ENCODE measurements at regions not wholly inside any gene's neighbourhood (a gene's known extent, or its start where the extent isn't known, plus 50 kb on each side); places are given as distances from the start of the nearest gene placed in this dataset.
"Not testable (repeated sequence)": the region's sequence is repeated elsewhere in the genome, so short reads cannot be mapped to it uniquely, and the experiment has no call there.

DNA sequence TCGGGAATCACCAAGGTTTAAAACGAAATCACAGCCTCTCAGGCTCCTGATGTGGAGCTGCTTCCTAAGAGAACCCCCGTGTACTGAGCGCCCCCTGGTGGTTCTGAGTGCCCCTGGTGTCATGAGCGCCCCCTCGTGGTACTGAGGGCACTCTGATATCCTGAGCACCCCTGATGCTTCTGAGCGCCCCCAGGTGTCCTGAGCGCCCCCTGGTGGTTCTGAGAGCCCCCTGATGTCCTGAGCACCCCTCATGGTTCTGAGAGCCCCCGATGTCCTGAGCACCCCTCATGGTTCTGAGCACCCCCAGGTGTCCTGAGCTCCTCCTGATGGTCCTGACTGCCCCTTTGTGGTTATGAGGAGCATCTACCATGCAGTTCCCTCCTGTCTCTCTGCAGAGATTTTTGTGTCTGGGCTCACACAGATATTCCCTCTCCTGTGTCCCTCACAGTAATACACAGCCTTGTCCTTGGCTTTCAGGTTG lies 1092.1 kb downstream of the TMEM121 start:
- DNase-seq, result peak; percentile 93

DNA sequence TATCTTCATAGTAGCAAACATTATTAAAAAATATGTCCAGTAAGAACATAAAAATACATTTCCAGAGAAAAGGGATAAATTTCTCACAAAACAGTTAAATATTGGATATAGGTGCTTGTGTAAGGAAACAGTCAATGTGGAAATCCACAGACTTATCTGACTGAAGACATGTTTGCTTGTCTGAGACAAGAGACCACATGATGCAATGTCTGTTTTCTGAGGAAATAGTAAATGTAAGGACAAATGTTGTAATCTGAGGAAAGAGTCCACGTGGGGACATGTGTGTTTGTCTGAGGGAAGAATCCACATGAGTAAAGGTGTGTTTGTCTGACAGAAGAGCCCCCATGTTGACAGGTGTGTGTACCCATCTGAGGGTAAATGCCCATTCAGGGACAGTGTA lies 1093.2 kb downstream of the TMEM121 start:
- no peak for DNase-seq

DNA sequence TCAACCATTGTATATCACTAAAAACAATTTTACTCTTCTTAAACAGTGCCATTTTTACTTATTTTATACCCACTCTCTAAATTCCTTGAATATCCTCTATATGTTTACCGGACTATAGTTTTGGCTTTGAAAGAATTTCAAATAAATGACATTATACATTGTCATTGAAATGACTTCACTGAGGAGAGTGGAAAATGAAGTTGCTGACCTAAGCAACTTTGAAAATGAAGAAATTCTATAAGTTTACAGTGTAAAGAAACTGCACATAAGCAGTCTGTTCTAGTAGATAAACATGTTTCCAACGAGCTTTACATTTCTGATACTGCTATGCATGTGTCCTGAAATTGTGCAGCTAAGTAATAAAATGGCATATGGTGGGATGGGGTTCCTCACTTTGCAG lies 1094.0 kb downstream of the TMEM121 start:
- DNase-seq, result no peak

DNA sequence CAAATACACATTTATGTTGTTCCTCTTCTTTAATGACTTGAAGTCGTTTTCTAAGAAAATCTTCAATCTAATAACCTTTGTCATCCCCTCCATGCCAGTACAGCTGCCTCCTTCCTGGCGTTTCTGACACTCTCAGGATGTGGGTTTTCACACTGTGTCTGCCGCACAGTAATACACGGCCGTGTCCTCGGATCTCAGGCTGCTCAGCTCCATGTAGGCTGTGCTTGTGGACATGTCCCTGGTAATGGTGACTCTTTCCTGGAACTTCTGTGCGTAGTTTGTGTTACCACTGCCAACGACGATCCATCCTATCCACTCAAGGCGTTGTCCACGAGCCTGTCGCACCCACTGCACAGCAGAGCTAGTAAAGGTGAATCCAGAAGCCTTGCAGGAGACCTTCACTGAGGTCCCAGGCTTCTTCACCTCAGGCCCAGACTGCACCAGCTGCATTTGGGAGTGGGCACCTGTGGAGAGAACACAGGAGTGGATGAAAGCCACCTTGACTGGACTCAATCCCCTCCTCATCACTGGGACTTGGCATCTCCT lies 1095.9 kb downstream of the TMEM121 start:
- no peak for DNase-seq

DNA sequence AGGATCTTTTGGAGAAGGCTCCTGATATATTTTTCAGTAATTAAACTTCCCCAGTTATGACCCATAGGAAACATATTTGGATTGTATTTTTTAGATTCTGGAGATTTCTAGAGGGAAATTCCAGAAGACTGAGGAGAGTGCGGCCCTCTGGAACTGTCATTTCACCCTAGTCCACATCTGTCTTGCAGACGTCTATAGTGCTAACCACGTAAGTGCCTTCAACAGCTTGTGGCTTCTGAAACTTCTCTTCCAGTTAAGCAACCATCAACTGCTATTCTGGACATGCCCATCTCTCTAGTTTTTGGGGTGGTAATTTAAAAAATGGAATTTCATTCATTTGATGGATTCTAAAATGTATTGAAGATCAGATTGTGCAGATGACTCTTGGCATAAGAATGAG lies 1098.8 kb downstream of the TMEM121 start:
- DNase-seq, result no peak

DNA sequence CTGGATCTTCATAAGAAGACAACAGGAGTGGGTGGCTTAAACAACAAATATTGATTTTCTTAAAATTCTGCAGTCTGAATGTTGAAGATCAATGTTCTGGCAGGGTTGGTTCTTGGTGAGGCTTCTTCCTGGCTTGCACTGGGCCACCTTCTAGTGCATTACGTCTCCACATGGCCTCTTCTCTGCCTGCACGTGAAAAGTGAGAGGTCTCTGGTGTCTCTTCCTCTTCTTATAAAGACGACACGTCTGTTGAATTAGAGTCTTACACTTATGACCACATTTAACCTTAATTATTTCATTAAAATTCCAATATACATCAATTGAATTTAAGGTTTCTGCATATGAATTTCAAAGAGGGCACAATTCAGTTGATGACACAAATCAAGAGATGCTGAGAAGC lies 1100.1 kb downstream of the TMEM121 start:
- not testable (repeated sequence) for DNase-seq

DNA sequence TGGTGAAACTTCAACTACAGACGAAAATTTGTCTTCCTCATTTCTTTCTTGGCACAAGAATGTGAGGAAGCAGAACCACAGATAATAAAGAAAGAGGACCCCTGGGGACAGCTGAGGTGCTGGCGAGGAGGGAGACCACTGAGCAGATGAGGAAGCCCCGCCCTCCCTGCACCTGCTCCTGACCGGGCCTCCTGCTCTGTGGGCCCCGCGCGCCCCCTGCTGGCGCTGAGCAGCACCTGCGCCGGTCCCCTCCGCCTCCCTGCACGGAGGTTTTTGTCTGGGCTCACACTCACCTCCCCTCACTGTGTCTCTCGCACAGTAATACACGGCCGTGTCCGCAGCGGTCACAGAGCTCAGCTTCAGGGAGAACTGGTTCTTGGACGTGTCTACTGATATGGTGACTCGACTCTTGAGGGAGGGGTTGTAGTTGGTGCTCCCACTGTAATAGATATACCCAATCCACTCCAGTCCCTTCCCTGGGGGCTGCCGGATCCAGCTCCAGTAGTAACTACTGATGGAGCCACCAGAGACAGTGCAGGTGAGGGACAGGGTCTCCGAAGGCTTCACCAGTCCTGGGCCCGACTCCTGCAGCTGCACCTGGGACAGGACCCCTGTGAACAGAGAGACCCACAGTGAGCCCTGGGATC lies 1100.7 kb downstream of the TMEM121 start:
- peak; percentile 85 for DNase-seq

DNA sequence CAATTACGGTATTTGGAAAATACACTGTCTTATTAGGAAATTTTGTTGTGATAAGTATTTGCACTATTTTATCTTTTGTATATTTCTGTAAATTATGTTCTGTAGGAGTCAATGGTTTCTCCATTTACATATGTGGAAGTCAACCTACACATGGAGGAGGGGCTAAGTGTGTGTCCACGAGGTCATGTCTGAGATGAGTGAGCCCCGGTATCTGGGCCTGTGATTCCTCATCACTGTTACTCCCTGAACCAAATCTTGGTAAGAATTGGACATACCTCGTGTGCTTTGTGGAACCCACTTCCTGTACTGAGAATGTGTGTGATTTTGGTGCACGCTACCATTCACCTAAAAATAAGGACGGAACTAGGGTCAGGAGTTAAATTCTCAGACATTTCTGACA lies 1105.5 kb downstream of the TMEM121 start:
- no peak for DNase-seq

DNA sequence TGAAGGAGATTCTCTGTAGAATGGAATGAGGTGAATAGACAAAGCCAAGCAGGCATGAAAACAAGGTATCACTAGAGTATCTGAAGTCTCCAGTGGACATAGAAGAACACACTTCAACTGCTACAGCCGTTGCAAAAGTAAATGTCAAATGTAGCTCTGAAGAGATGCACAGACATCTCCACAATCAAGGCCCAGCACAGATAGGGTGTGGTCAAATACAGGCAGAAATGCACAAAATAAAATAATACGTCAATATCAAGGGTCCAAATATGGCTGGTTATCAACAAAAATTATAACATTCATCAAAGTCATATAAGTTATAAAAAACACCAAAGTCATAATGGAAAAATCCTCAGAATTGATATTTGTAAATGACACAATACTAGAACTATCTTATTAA lies 1107.3 kb downstream of the TMEM121 start:
- no peak for DNase-seq

DNA sequence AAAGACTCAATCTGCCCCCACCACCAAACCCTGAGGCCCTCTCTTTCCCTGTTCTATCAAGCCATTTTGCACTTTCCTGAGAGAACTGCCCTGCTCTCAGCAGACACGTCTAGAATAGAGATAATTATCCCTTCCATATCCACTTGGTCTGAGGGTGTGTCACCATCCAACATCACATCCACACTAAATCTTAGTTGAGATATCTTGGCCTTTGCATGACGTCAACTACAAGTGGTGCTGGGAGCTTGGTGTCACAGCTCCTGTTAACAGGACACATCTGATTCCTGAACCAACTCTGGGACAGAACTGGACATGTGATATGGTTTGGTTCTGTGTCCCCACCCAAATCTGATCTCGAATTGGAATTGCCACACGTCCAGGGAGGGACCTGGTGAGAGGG lies 1109.2 kb downstream of the TMEM121 start:
- no peak for DNase-seq

DNA sequence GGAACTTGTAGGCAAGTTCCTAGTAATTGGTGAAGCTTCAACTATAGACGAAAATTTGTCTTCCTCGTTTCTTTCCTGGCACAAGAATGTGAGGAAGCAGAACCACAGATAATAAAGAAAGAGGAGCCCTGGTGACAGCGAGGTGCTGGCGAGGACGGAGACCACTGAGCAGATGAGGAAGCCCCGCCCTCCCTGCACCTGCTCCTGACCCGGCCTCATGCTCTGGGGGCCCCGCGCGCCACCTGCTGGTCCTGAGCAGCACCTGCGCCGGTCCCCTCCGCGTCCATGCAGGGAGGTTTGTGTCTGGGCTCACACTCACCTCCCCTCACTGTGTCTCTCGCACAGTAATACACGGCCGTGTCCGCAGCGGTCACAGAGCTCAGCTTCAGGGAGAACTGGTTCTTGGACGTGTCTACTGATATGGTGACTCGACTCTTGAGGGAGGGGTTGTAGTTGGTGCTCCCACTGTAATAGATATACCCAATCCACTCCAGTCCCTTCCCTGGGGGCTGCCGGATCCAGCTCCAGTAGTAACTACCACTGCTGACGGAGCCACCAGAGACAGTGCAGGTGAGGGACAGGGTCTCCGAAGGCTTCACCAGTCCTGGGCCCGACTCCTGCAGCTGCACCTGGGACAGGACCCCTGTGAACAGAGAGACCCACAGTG lies 1112.5 kb downstream of the TMEM121 start:
- not testable (repeated sequence) for DNase-seq

DNA sequence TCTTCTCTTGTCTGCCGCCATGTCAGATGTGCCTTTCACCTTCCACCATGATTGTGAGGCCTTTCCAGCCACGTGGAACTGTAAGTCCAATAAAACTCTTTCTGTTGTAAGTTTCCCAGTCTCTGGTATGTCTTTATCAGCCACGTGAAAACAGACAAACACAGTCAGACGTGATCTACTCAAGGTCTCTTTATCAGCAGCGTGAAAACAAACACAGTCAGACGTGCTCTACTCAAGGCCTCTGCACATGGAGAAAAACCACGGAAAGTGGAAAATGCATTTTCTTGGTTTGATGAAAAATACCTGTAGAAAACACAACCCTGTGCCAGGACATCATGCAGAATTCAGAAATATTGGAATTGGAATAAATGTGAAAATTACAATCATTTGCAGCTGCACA lies 1115.7 kb downstream of the TMEM121 start:
- no peak for DNase-seq

DNA sequence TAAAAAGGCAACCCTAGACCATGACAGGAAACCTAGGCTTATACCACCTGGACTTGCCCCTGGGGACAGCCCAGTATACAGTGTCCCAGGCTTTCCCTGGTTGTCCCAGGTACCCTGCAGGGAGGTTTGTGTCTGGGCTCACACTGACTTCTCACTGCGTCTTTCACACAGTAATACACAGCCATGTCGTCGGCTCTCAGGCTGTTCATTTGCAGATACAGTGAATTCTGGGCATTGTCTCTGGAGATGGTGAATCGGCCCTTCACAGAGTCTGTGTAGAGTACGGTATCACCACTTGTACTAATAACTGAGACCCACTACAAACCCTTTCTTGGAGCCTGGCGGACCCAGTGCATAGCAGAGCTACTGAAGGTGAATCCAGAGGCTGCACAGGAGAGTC lies 1116.6 kb downstream of the TMEM121 start:
- DNase-seq, result not testable (repeated sequence)

DNA sequence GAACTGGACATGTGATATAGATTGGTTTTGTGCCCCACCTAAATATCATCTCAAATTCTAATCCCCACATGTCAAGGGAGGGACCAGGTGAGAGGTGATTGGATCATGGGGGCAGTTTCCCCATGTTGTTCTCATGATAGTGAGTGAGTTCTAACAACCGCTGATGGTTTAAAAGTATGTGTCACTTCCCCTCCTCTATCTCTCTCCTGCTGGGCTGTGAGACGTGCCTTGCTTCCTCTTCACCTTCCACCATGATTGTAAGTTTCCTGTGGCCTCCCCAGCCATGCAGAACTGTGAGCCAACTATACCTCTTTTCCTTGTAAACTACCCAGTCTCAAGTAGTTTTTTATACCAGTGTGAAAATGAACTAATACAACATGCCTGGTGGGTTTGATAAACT lies 1122.5 kb downstream of the TMEM121 start:
- DNase-seq, result not testable (repeated sequence)

DNA sequence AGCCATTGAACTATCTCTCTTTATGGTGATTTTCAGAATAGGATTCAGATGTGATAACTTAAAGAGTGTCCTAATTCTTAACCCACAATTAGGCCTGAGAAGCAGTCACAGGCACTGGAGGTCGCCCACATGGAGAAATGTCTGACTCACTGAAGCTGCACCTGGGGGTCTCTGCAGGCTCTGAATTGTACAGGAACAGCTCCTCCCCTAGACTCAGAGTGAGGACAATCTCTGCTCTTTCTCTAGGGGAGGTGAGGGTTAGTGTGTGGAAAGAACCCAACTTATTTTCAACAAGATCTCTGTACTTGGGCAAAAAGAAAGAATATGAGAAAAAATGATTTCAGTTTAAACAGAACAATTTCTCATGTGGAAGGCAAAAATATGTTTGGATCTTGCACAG lies 1124.6 kb downstream of the TMEM121 start:
- no peak for DNase-seq

DNA sequence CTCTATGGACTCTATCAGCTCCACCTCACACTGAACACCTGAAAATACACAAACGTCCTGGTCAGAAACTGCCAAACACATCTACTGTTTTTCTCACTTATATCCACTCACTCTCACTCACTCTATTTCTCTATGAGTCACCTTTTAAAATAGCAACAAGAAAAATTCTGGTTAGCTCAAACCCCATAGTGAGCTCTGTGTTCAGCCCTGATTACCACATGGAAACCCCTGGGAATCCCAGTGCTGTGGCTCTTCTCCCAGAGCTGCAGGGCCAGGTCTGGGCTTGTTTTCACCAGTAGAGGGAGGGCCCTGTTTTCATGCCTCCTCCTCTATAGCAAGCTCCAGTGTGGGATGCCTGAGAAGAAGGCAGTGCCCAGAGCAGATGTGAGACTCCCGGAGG lies 1126.1 kb downstream of the TMEM121 start:
- no peak for DNase-seq

DNA sequence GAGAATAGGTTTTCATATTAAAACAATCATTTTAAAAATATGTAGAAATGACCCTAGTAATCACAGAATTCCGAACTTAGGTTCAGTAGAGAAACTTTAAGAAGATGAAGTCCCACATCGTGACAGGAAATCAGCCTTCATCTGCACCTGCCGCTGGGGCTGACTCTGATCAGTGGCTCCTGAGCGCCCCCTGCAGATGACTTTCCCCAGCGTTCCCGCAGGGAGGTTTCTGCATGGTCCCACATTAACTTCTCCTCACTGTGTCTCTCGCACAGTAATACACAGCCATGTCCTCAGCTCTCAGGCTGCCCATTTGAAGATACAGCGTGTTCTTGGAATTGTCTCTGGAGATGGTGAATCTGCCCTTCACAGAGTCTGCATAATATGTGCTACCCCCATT lies 1131.1 kb downstream of the TMEM121 start:
- peak; percentile 79 for DNase-seq

DNA sequence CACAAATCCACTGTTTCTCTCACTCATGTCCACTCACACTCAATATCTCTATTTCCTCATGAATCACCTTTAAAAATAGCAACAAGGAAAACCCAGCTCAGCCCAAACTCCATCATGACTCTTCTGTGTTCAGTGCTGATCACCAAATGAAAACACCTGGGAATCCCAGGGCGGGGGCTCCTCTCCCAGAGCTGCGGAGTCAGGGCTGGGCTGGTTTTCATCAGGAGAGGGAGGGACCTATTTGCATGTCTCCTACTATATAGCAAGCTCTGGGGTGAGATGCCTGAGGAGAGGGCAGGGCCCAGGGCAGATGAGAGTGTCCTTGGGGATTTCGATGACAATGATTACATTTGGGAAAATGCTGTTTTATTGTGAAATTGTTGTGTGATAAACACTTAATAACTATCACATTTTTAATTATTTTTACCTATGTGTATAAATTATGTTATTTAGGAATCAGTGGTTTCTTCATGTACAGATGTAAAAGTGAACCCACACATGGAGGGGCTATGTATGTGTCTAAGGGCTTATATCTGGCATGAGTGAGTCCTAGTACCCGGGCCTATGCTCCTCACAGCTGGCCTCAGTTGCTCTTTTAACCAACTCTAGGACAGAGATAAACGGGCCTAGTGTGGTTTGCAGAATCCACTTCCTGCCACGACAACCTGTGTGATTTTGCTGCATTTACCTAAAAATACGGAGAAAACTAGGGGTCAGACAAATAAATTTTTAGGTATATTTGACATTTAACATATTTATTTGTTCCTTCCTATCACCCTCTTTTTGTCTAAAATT lies 1131.9 kb downstream of the TMEM121 start:
- DNase-seq, result not testable (repeated sequence)

DNA sequence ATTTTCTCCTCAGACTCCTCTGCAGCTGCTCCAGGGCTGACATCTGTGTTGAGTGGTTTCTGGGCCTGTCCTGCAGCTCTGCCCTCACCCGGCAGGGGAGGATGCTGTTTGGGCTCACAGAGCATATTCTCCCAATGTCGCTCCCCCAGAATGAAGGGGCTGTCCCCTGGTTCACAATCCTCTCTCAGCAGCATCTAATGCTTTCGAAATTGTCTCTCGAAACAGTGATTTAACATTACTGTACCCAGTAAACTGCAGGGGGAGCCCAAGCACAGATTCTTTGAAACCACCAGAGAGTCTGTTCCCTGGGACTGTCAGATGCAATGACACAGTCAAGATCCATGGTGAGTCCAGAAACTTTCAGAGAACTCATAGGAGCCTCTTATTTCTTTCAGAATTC lies 1135.2 kb downstream of the TMEM121 start:
- peak; percentile 69 for DNase-seq

DNA sequence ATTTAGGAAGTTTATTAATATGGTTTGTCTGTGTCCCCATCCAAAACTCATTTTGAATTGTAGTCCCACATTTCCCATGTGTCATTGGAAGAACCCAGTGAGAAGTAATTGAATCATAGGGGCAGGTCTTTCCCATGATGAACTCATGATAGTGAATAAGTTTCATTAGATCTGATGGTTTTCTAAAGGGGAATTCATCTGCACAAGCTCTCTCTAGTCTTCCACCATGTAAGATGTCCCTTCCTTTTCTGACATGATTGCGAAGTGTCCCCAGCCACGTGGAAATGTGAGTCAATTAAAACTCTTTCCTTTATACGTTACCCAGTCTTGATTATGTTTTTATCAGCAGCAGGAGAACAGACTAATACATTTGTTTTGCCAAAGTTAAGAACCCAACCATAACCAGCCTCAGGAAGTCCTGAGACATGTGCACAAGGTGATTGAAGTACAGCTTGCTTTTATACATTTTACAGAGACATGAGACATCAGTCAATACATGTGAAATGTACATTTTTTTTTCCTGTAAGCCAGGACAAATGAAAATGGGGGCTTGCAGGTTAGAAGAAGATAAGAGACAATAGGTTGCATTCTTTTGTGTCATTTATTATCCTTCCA lies 1136.7 kb downstream of the TMEM121 start:
- no peak for DNase-seq

DNA sequence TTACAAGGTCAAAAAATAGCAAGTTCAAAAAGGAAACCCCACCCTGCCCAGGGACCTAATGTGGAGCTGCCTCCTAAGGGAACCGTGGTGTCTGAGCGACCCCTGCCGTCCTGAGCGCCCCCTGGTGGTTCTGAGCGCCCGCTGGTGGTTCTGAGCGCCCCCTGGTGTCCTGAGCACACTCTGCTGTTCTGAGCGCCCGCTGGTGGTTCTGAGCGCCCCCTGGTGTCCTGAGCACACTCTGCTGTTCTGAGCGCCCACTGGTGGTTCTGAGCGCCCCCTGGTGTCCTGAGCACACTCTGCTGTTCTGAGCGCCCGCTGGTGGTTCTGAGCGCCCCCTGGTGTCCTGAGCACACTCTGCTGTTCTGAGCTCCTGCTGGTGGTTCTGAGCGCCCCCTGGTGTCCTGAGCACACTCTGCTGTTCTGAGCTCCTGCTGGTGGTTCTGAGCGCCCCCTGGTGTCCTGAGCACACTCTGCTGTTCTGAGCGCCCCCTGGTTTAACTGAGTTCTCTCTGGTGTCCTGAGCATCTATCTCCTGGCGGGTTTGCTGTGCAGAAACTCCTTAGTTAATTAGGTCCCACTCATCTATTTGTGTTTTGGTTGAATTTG lies 1137.5 kb downstream of the TMEM121 start:
- DNase-seq, result peak; percentile 85

DNA sequence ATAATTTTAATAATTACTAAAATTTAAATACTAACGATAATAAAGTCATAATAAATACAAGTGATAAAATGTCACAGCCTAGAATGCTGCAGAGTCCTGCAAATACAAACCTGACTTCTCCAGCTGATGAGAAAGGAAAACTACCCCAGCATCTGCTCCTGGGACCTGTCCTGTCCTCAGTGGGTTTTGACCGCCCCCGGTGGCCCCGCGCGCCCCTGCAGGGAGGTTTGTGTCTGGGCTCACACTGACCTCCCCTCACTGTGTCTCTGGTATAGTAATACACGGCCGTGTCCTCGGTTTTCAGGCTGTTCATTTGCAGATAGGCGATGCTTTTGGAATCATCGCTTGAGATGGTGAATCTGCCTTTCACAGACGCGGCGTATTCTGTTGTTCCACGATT lies 1139.4 kb downstream of the TMEM121 start:
- DNase-seq, result no peak

DNA sequence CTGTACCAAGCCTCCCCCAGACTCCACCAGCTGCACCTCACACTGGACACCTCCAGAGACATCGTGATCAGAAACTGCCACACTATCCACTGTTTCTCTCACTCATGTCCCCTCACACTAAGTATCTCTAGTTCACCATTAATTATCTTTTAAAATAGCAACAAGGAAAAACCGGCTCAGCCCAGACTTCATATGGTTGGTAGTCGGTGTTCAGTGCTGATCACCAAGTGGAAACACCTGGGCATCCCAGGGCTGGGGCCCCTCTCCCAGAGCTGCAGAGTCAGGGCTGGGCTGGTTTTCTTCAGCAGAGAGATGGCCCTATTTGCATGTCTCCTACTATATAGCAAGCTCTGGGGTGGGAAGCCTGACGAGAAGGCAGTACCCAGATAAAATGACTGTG lies 1140.0 kb downstream of the TMEM121 start:
- DNase-seq, result no peak

All from activated effector memory CD4-positive, alpha-beta T cell treated with anti-CD3 and anti-CD28 coated beads, Interleukin-2, amount 50 U/mL, for 16 hours (primary cell).